Transverse colon (tissue), 3 donors: ENCODE measurements at regions not wholly inside any gene's neighbourhood (a gene's known extent, or its start where the extent isn't known, plus 50 kb on each side); places are given as distances from the start of the nearest gene placed in this dataset.

Experiments
- CTCF ChIP-seq, 5 experiments: fragments of 200-600 bp in 3 of 5; fragments of 450-650 bp in 2 of 5; sonication (generic) in 3 of 5; IDR thresholded peaks; 1 replicate in 2 of 5; 2 replicates in 3 of 5; pipeline ENCODE4 v1.5.1; 2016 to 2017; ENCODE audit warnings: antibody characterized with exemption in 5 of 5, inconsistent platforms in 3 of 5, mild to moderate bottlenecking in 2 of 5, moderate library complexity in 1 of 5
- POLR2A ChIP-seq: fragments of 450-650 bp; IDR thresholded peaks from one replicate; pipeline ENCODE4 v1.6.1; 2016; ENCODE audit warnings: antibody characterized with exemption, mild to moderate bottlenecking, moderate library complexity

GRCh38 chr2:66733364-66733999 is 298.6 kb downstream of the MEIS1 start:
- TF ChIP-seq CTCF (IDR thresholded peaks at IDR 0.05) = no peak
- no peak for TF ChIP-seq POLR2A
